DOHH2 (cell line): ENCODE measurements at regions not wholly inside any gene's neighbourhood (a gene's known extent, or its start where the extent isn't known, plus 50 kb on each side); places are given as distances from the start of the nearest gene placed in this dataset.

Source experiments
- EZH2phosphoT487 ChIP-seq: fragments of 200-600 bp; sonication (generic); IDR thresholded peaks from 2 replicates; pipeline ENCODE4 v1.6.1; 2017; ENCODE audit warnings: borderline replicate concordance, mild to moderate bottlenecking, antibody characterized with exemption, low read length, moderate library complexity, mixed read lengths
- TF ChIP-seq, protein P1 (sequence below): fragments of 200-600 bp; sonication (generic); IDR thresholded peaks from one replicate; pipeline ENCODE4 v1.5.1; 2014; ENCODE audit warnings: antibody characterized with exemption, mild to moderate bottlenecking, low read depth, low read length; ENCODE audit not compliant: poor library complexity, severe bottlenecking

DNA sequence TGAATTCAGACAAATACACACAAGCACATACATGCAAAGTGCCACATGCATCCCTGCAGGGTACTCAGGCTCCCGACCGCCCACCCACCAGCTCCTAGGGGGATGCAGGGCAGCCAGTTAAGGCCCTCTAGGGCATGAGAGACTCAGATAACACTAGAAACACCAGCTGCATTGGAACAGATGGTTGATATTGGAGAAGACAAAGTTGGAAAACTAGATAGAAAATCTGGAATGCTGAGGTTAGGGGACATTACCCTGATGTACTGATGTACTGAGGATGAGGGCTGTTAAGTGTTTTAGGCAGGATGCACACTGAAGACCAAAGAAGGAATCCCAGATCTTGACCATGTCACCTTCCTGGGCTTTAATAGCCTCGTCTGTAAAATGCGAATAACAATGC is 134.6 kb upstream of the ECI2 start:
- TF ChIP-seq, protein P1, sequence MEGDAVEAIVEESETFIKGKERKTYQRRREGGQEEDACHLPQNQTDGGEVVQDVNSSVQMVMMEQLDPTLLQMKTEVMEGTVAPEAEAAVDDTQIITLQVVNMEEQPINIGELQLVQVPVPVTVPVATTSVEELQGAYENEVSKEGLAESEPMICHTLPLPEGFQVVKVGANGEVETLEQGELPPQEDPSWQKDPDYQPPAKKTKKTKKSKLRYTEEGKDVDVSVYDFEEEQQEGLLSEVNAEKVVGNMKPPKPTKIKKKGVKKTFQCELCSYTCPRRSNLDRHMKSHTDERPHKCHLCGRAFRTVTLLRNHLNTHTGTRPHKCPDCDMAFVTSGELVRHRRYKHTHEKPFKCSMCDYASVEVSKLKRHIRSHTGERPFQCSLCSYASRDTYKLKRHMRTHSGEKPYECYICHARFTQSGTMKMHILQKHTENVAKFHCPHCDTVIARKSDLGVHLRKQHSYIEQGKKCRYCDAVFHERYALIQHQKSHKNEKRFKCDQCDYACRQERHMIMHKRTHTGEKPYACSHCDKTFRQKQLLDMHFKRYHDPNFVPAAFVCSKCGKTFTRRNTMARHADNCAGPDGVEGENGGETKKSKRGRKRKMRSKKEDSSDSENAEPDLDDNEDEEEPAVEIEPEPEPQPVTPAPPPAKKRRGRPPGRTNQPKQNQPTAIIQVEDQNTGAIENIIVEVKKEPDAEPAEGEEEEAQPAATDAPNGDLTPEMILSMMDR, result no peak
- TF ChIP-seq EZH2phosphoT487, result no peak
